ENCODE measurements at regions not wholly inside any gene's neighbourhood (a gene's known extent, or its start where the extent isn't known, plus 50 kb on each side); places are given as distances from the start of the nearest gene placed in this dataset.
A peak's percentile ranks its signal among the peaks of the same experiment; 100 is the strongest.

- Mint-ChIP-seq H3K4me3 (no peak overlapping the region), H3K9me3 (no peaks in the 10 kb centered on the region), H3K27ac (no peak overlapping the region), H3K4me1 (no peaks in the 10 kb centered on the region), H3K27me3 (ENCODE audit: low read depth) (no peaks in the 10 kb centered on the region), H3K36me3 (ENCODE audit: low read depth) (no peaks in the 10 kb centered on the region)
- TF ChIP-seq, protein P1, sequence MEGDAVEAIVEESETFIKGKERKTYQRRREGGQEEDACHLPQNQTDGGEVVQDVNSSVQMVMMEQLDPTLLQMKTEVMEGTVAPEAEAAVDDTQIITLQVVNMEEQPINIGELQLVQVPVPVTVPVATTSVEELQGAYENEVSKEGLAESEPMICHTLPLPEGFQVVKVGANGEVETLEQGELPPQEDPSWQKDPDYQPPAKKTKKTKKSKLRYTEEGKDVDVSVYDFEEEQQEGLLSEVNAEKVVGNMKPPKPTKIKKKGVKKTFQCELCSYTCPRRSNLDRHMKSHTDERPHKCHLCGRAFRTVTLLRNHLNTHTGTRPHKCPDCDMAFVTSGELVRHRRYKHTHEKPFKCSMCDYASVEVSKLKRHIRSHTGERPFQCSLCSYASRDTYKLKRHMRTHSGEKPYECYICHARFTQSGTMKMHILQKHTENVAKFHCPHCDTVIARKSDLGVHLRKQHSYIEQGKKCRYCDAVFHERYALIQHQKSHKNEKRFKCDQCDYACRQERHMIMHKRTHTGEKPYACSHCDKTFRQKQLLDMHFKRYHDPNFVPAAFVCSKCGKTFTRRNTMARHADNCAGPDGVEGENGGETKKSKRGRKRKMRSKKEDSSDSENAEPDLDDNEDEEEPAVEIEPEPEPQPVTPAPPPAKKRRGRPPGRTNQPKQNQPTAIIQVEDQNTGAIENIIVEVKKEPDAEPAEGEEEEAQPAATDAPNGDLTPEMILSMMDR (IDR thresholded peaks at IDR 0.05; ENCODE audit: unreplicated experiment in 3 of 3): no peak
Observed at GRCh38 chr21:28345934-28346333, 646.7 kb downstream of the LTN1 start.

GRCh38 chr21:28344985-28345384 lies 647.7 kb downstream of the LTN1 start:
- Mint-ChIP-seq H3K9me3 (no peaks in the 10 kb centered on the region), H3K27me3 (ENCODE audit: low read depth) (no peaks in the 10 kb centered on the region), H3K4me3 (no peak overlapping the region), H3K36me3 (ENCODE audit: low read depth) (no peaks in the 10 kb centered on the region), H3K4me1 (peaks cover under 1% of the 10 kb centered on the region), H3K27ac (no peak overlapping the region)
- TF ChIP-seq, protein P1 (IDR thresholded peaks at IDR 0.05; ENCODE audit: unreplicated experiment in 3 of 3): no peak

DNA sequence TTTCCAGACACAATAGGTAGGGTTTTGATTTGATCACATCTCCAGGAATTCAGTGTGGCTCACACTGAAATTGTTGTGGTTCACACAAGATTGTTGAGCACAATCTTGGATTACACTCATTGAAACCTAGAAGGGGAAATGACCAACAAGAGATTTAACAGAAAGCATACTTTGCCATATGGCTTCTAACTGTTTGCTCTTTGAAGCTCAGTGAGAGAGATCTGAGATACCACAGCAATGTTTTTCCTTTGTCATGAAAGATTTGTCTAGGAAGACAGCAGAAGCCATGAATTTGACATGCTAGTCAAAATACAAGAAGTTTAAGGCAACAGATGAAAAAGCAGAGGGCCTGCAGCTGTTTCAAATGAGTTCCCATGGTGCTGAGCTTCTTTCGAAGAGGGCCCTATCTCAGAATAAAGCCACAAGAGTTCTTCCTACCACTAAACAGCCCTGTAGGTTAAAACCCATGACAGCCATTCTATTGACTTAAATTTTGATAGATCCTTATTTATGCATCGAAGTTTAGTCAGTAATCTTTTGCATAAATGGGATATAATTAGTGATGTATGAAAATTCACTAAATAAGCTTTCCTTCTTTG lies 650.4 kb downstream of the LTN1 start:
- Mint-ChIP-seq H3K9me3 (no peaks in the 10 kb centered on the region), H3K27me3 (ENCODE audit: low read depth) (no peaks in the 10 kb centered on the region), H3K27ac (peak overlapping the region in 1 of 3 experiments; percentile 18), H3K4me3 (no peak overlapping the region), H3K36me3 (ENCODE audit: low read depth) (no peaks in the 10 kb centered on the region), H3K4me1 (peaks cover 23% of the 10 kb centered on the region)
- TF ChIP-seq, protein P1 (IDR thresholded peaks at IDR 0.05; ENCODE audit: unreplicated experiment in 3 of 3): no peak

GRCh38 chr21:28339403-28339802 lies 653.3 kb downstream of the LTN1 start:
- Mint-ChIP-seq H3K27ac (peak overlapping the region; percentile 6 to 93 (median 17)), H3K4me1 (peaks cover 40% of the 10 kb centered on the region), H3K9me3 (no peaks in the 10 kb centered on the region), H3K4me3 (no peak overlapping the region), H3K36me3 (ENCODE audit: low read depth) (no peaks in the 10 kb centered on the region), H3K27me3 (ENCODE audit: low read depth) (no peaks in the 10 kb centered on the region)
- TF ChIP-seq, protein P1 (IDR thresholded peaks at IDR 0.05; ENCODE audit: unreplicated experiment in 3 of 3): no peak

DNA sequence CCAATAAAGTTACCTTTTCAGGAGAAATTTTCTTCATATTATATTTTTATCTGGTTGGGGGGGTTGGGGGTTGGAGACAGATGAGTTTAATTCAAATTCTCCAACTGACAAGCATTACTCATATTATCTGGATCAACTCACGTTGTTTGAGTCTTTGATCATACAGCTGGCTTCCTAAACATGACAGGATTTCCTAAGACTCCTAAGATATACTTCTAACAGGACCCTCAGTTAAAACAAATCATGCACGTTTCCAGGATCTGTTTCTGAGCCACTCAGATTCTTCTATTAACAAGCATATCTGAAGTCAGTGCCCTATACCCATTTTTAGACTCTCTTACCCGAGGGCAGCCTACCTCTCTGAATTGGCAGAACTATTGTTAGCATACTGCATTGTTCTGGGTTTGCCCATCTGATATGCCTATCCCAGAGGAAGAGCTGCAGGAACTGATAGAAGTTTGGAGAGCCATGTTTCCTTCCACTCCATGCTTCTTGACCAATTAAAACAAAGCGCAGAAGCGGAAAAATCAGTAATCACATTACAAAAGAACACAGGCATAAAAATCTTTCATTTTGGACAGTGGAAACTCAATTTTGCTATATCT lies 653.9 kb downstream of the LTN1 start:
- Mint-ChIP-seq H3K4me1 (peaks cover 42% of the 10 kb centered on the region), H3K4me3 (no peak overlapping the region)
- TF ChIP-seq, protein P1 (IDR thresholded peaks at IDR 0.05; ENCODE audit: unreplicated experiment in 3 of 3): no peak

GRCh38 chr21:28337315-28337714 lies 655.4 kb downstream of the LTN1 start:
- Mint-ChIP-seq H3K4me3 (peak overlapping the region in 1 of 3 experiments; percentile 8), H3K9me3 (peaks cover 3% of the 10 kb centered on the region), H3K4me1 (peaks cover 54% of the 10 kb centered on the region), H3K36me3 (ENCODE audit: low read depth) (no peaks in the 10 kb centered on the region), H3K27me3 (ENCODE audit: low read depth) (no peaks in the 10 kb centered on the region), H3K27ac (peak overlapping the region; percentile 64 to 93 (median 92))
- TF ChIP-seq, protein P1 (IDR thresholded peaks at IDR 0.05; ENCODE audit: unreplicated experiment in 3 of 3): peak; percentile 41 to 57 (median 52)

More for the DNA sequence above, 653.9 kb downstream of the LTN1 start:
- Mint-ChIP-seq H3K9me3 (no peaks in the 10 kb centered on the region), H3K27ac (peak overlapping the region; percentile 6 to 93 (median 14)), H3K27me3 (ENCODE audit: low read depth) (no peaks in the 10 kb centered on the region), H3K36me3 (ENCODE audit: low read depth) (no peaks in the 10 kb centered on the region)

Data from nephron (organoid).